Hematopoietic multipotent progenitor cell treated with erythropoietin and hydrocortisone succinate and interleukin-3 and kit ligand, for 8 days (in vitro differentiated cells): ENCODE measurements at regions not wholly inside any gene's neighbourhood (a gene's known extent, or its start where the extent isn't known, plus 50 kb on each side); places are given as distances from the start of the nearest gene placed in this dataset.

Source experiments
- DNase-seq: peaks from one replicate; pipeline ENCODE4 v3.0.0-alpha.2; 2015

GRCh38 chr12:27907766-27908165 lies 64.8 kb downstream of the PTHLH start:
- DNase-seq, result no peak

GRCh38 chr12:27906658-27907473 lies 65.7 kb downstream of the PTHLH start:
- no peak for DNase-seq

GRCh38 chr12:27906127-27906500 lies 66.4 kb downstream of the PTHLH start:
- DNase-seq, result no peak

- no peak for DNase-seq
Observed at GRCh38 chr12:27905285-27906126, 67.0 kb downstream of the PTHLH start.

GRCh38 chr12:27902651-27903050 lies 69.9 kb downstream of the PTHLH start:
- no peak for DNase-seq

- no peak for DNase-seq
Observed at GRCh38 chr12:27901959-27902358, 70.6 kb downstream of the PTHLH start.

DNA sequence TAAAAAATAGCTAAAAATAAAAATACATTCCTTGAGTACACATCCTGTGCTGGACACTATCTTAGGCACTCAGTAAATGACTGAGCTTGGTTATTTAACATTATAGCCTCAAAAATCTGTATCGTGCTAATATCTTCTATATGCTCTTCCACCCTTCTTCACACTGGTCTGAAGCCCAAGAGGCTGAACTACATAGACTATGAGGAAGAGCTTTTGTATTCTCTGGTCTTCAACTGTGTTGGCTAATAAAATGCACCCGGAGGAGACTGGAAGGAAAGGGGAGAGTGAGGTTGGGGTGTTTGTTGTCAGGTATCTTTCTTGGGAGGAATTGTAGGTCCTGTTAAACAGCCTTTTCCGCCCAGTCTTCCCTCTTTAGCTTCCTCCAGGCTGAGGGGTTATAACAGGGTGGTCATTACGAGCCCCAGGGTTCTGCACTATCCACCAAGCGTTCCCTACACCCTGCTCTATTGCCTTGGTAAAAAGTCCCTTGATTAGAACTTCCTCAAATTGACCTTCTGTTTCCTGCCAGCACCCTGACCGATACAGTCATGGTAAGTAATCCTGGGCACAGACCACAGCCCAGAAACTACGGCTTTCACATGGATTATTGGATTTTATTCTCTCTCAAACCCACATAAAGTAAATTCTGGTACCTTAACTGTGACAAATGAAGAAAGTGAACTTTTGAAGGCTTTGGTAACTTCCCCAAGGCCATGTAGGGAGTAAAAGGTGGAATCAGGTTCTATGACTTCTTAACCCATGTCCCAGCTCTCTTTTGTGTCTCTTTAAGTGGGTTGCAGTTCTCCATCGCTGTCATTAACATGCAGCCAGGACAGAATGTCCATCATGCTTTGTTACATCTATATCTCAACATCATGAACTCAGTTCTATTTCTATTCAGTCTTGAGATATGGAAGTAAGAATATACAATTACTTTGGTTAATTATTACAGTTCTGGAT lies 71.3 kb downstream of the PTHLH start:
- DNase-seq, result no peak

DNA sequence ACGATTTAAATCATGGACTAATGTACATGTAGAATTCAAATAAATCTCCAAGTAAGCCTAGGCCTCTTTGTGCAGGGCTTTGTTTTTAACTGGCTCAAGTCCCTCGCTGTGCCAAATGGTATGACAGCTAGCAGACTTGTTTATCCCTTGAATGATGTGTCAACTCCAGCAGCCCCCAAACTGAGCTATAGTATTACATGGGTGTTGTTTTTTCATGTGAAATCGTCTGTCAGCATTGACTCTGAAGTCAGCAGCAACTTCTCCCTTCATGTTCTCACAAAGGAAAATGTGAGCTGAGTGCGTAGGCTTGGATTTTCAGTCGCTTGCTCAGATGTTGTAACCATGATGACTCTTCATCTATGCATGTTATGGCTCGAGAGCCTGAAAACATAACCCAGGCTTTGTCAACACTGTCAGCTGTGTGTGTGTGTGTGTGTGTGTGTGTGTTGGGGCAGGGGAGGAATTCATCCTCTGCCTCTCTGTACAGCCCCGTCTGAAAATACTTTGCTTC lies 73.3 kb downstream of the PTHLH start:
- DNase-seq, result no peak

DNA sequence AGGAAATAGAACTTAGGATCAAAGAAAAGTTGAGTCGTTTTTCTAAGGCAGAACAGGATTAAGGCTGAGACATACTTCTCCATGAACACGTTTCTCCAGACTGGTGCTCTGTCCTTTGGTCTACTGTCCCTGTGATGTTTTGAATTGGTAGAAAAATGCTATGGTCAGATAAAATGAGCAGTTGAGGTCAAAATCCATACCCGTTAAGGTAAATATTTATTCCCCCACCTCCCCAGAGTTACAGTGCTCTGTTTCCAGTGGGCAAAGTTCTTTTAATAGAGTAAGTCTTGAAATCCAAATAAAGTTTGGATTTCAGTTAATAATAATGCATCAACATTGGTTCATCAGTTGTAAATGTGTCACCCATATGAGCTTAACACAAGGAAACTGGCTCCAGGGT lies 74.5 kb downstream of the PTHLH start:
- DNase-seq, result no peak

GRCh38 chr12:27896419-27896990 lies 76.0 kb downstream of the PTHLH start:
- no peak for DNase-seq

- DNase-seq, result no peak
Observed at GRCh38 chr12:27894309-27894708, 78.2 kb downstream of the PTHLH start.

DNA sequence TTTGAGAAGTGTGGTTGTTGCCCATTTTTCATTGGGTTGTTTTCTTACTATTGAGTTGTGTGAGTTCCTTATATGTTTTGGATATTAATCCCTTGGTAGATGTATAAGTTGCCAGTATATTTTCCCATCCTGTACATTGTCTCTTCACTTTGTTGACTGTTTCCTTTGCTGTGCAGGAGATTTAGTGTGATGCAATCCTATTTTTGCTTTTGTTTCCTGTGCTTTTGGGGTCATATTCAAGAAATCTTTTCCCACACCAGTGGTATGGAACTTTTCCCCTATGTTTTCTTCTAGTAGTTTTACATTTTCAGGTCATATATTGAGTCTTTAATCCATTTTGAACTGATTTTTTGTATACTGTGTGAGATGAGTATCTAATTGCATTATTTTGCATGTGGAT lies 92.8 kb downstream of the PTHLH start:
- DNase-seq, result no peak

- no peak for DNase-seq
Observed at GRCh38 chr12:27875677-27876076, 95.6 kb upstream of the MANSC4 start.

DNA sequence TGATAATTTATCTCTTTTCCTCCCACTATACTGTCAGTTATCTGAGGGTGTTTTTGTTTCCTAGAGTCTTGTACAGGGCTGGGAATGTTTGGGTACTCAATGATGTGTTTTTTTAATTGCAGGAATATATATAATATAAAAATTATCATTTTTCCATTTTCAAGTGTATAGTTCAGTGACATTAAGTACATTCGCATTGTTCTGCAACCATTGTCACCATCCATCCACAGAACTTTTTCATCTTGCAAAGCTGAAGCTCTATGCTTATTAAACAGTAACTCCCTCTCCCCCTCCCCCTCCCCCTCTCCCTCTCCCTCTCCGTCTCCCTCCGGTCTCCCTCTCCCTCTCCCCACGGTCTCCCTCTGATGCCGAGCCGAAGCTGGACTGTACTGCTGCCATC lies 93.0 kb upstream of the MANSC4 start:
- no peak for DNase-seq

DNA sequence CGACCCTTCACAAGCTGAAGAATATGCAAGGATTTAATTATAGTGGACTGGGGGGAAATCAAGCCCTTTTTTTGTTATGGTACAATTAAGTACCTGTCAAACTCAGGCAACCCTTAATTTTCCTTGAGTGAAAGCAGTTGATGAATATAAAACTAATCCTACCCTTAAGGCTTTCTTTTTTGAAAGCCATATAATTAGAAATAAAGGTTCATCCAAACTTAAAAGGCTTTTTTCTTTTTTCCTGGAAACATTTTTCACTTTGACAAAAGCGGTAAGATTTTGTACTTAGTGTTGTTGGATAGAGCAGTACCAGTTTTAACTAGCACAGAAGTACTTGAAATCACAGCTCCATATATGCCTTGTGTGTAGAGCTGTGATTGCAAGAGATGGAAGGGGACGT lies 91.9 kb upstream of the MANSC4 start:
- DNase-seq, result no peak

DNA sequence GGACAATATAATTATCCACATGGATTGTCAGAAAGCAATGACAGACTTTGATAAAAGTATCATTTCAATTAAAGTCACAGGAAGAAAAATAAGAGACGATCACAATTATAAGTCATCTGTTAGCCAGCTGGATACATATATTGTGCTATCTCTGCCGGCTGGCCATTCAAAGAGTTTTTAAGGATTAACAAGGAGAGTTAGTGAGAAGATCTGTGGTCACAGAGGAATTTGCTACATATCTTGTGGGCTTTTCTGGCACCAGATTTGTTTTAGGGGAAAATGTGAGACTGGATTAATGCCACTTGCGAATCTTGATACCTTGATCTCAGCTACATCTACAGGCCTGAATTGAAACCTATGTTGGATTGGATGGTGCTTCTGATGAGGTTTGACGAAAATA lies 90.9 kb upstream of the MANSC4 start:
- no peak for DNase-seq

DNA sequence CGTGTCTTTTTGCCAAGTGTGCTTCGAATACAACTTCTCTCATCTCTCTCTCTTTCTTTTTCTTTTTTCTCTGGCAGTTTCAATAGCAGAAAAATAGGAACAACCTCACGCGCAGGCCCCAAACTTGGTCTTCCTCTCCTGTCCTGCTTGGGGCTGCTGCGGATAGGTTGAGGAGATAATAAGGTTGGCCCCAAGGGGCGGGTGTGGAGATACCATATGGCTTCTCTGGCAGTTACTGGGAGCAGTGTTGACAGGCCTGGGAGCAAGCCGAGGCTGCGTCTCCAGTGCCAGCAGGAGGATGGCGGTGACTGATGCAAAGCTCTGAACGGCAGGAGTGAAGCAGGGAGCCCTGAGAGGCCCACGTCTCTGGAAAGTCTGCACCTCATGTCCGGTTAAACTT lies 89.5 kb upstream of the MANSC4 start:
- no peak for DNase-seq

GRCh38 chr12:27868139-27868538 lies 88.1 kb upstream of the MANSC4 start:
- no peak for DNase-seq

DNA sequence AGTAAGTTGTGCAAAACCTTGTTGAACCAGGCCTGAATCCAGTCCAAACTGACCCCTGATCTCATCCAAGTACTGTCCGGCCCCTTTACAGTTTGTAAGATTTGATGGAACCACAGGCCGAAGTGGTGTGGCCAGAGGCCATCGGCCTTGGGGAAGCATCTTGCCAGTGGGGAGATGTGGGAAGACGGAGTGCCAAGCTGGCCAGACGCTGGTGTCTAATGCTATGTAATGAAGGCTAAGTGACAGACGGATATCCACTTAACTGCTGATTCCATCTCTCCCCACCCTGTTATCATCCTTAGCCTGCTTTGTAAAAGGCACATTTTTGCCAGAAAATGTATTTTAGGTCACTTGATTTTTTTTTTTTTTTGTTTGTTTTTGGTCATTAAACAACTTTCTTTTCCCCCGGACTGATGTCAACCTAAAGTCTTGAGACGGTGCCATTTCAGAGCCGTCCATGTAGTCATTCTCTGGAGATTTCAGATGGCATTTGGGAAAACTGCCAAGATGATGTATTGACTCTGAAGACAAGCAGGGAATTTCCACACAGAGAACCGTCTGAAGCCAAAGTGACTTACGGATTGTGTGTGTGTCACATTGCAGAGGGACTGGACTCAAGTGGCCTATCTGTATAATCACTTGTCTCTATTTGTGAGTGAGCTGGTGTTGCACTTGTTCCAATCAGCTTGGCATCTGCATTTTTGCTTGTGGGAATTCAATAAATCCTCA lies 86.5 kb upstream of the MANSC4 start:
- no peak for DNase-seq

GRCh38 chr12:27865421-27865820 lies 85.4 kb upstream of the MANSC4 start:
- DNase-seq, result no peak

GRCh38 chr12:27864521-27864920 lies 84.5 kb upstream of the MANSC4 start:
- no peak for DNase-seq

DNA sequence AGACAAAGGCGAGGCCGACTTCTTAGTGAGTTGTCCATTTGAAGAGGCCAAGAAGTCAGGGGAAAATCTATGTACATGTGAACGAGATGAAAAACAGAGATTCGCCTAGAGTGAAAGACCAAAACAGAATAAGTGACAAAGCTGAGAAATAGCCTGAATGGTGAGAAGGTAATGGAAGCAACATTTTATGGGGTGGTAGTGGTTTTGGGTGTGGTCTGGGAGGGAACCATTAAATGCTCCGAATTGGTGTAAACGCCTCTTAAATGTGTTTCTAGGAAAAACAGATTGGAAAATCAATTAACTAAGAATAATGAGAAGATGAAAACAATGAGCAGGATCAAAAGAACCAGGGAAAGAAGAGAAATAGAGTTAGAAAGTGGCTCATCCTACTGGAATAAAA lies 83.8 kb upstream of the MANSC4 start:
- DNase-seq, result no peak
